GM21529 (cell line): ENCODE measurements at regions not wholly inside any gene's neighbourhood (a gene's known extent, or its start where the extent isn't known, plus 50 kb on each side); places are given as distances from the start of the nearest gene placed in this dataset.

Source experiments
- ATAC-seq: cut with Tn5 transposase; IDR thresholded peaks from one replicate; pipeline ENCODE4 v1.9.1; 2021; ENCODE audit not compliant: unreplicated experiment

DNA sequence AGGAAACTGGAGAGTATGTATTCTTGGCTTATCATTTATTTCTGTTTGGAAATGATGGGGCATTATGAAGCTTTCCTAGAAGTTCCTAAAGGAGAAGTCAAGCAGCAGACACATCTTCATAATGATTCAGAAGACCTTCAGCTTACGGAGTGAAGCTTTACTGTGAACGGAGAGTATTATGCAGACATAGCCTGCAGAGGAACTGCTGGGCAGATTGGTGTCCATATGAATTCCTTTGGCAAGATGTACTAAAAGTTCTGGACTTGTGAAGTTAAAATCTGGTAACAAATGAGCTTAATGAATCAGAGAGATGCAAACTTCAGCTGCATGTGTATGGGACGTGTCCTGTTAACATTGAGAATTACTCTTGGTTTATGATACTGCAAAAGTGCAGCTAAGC is 60.1 kb downstream of the NABP1 start:
- ATAC-seq: no peak

DNA sequence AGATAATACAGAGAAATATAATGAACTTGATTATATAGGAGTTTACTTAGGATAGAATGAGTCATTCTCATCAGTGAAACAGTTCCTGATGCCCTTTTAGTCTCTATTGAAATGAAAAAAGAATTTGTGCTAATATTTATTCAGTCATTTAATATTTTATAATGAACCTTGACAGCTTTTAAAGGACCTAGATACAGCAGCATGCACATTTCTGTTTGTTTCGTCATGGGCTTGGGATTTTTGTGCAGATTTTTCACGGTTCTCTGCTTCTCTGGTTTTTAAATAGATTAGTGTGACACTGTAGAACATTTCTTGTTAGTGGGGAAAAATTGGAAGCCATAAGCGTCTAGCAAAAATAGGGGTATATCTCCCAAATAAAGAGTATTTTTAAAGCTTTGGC is 60.7 kb downstream of the NABP1 start:
- no peak for ATAC-seq

DNA sequence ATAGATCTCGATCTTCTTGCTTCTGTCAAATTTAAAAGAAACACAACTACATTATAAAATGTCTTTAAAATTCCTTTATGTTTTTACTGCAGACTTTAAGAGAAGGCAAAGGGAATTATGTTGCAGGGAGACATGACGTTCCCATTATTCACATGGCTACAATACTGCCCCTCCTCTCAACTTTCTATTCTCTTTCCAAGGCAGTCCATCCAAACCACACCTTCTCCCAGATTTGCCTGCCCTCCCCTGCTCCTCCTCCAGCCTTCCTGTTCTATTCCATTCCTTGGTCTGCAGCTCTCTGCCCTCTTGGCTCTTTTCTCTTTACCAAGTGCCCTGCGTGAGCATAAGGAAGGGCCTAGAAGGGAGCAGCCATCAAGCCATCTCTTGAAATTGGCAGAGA is 61.3 kb downstream of the NABP1 start:
- ATAC-seq: no peak

DNA sequence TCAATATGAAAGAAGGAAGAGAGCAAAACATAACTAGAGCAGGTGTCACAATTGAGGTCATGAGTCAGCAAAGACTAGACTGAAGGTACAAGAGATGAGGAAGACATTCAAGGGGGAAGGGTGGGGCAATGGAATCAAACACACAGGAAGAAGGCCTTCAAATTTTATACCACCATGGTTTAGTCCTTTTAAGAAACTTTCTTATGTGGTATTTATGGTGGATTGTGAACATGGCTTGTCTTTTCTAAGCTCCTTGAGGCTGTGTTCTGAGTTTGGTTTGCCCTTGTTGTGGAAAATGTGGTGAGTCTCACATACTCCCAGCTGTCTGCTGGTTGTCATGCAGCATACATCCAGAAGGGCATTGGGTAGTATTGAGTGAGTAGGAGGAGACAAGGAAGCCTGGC is 62.1 kb downstream of the NABP1 start:
- ATAC-seq: peak; percentile 94

DNA sequence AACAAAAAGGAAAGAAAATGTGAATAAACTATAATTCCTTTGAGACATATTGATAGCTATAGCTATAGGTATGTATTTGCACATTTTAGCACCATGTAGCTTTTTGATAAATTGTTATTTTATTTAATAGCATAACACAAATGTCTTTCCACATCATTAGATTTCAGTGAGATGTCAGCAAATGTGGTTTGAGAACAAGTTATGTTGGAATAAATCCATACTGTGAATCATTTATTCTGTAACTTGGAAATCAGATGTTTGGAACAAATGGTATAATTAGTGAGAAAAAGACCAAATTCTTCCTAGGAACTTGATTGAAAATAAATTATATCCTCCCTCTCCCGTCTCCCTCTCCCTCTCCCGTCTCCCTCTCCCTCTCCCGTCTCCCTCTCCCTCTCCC is 62.8 kb downstream of the NABP1 start:
- ATAC-seq: no peak

DNA sequence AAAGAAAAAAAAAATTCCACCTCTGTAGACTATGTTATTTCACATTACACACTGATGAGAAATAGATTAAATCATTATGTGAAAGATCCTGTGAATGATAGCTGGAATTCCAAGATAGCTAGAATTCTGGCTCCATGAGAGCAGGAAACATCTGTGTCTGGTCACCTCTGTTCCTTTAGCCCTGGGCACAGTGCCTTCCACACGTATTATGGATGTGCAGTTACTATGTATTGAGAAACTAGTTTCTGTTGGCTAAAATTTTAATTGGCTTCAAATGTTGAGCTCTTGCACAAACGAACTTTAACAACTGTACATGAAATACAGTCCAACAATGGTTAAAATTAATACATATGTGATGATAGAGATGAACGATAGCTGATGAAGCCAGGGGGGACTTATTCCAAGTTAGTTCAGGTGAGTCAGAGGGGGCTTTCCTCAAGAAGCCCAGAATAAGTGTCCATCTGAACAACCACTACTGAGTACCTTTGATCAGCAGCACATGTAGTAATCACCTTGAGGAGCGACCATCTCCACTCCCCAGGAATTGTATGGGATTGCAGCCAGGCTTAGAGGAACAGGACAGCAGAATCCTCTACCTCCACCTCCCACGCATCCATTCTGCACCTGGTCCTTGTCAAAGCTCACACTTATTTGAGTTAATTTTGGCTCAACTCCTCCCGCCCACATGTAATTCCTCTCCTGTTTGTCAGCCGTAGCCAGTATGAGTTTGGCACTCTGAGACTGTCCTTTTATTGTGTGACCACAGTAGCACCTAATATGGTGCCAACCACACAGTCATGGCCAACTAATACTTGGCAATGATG is 68.6 kb downstream of the NABP1 start:
- ATAC-seq: no peak

DNA sequence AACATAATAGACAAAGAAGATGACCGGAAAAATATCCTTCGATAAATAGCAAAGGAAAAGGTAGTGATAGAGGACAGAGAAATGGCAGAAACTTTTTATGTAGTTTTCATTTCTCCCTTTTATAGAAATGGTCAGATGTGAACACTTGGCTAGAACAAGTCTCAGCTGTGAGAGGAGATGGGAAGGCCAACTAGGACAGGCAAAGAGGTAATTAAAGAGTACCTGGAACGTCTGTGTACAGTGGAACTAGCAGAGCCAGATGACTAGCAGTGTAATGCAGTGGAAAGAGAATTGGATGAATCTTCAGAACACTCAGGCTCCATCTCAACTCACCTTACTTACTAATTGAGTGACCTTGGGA is 69.2 kb downstream of the NABP1 start:
- ATAC-seq: no peak

DNA sequence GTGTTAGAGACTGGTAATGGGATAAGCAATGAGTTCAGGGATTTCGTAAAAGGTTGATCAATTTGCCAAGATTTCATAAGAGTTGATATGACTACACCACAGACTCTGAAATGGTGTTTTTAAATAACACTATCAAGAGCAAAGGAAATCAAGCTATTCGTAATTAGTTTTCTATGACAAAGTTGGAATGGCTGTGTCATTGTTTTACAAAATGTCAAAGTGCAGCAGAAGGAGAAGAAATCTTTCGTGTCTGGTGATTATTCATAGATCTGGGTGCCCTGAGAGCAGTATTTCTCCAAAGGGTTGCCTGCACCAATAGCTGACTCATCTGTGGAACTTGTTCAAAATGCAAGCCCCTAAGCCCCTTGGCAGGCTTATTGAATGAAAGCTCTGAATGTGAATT is 70.1 kb downstream of the NABP1 start:
- ATAC-seq: peak; percentile 44

DNA sequence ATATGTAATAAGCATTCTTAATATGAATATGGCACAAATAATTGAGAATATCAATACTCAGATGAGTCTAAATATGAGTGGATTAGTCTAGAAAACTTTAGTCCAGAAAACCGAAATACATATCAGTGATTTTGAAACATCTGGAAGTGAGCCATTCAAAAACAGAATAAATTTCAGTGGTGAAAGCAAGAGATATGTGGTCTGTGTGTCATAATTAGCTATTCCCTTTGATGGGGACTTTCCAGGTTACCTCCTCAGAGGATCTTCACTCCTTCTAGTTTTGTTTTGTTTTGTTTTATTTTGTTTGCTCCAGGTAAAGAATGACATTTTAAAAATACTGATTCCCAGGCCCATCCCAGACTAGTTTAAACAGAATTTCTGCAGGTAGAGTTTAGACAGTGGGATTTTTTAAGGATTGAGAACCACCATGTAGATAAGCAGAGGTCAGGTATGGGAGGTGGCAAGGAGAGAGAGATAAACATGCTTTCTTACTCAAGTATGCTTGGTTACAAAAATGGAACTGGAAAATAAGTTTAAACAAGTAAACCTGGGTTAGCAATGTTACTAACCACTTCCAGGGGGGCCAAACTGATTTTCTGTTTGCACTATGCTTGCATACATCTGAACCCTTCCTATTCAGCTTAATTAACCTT is 70.7 kb downstream of the NABP1 start:
- ATAC-seq: peak; percentile 85

DNA sequence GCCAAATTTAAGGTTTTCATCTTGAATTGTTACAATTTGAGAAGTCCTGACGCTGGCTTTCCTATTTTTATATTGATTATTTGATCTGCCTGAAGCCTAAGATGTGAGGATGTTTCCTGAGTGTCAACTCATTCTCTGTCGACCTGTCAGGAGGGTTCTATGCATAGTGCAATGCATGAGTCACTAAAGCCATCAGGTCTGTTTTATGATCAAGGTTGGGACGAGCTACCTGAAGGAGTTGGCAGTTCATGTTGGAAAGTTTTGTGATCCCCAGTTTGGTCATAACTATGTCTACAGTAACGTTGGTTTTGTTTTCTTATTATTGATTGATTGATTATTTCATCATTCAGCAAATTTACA is 71.2 kb downstream of the NABP1 start:
- ATAC-seq: no peak

DNA sequence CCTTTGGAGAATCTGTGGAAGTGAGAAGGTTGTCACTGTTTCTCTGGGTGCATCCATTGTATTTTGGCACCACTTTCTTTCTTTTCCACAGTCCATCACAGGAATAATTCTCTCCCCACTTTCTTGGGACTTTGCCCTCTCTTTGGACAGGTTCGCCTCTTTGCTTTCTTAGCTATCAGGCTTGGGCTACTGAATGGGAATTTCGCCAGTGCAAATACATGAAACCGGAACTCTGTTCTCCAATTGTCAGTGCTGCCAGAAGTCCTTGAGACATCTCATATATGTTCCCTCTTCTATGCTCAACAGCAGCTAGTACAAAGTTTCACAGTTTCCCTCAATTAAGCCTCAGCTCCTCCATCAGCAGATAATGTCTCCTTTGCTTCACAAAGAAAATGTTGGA is 76.2 kb downstream of the NABP1 start:
- no peak for ATAC-seq

DNA sequence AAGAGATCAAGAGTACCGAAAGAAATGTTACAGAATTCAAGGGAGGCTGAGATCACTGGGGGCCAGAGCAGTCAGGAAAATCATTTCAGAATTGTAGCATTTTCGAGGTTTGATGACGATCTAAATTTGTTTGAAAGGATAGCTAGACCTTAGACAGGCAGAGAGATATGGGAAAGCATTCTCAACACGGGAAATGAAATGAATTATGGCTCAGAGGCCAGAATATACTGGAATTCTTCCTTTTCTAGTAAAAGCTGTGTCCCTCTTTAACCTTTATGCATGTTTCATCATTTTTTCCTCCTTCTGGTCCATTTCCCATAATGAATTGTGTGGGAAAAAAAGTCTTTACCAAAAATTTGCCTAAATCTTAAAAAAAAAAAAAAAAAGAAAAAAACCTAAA is 78.8 kb downstream of the NABP1 start:
- ATAC-seq: no peak

DNA sequence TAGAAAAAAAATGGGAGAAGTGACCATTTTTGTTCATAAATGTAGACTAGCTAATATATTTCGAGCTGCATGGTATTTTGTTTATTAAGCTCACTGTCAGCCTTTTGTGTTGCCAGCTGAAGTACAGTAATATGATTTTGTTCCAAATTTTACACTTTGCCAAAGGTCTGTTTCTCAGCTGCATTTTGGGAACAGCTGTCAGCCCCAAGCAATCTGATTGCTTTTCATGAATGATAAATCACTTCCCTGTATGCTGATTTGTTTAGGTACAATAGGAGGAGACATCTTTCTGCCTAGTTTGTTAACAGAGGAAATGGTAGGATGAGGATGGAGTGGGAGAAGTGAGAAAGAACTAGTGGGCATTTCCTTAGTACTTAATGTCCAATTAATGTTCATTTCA is 79.3 kb downstream of the NABP1 start:
- no peak for ATAC-seq

DNA sequence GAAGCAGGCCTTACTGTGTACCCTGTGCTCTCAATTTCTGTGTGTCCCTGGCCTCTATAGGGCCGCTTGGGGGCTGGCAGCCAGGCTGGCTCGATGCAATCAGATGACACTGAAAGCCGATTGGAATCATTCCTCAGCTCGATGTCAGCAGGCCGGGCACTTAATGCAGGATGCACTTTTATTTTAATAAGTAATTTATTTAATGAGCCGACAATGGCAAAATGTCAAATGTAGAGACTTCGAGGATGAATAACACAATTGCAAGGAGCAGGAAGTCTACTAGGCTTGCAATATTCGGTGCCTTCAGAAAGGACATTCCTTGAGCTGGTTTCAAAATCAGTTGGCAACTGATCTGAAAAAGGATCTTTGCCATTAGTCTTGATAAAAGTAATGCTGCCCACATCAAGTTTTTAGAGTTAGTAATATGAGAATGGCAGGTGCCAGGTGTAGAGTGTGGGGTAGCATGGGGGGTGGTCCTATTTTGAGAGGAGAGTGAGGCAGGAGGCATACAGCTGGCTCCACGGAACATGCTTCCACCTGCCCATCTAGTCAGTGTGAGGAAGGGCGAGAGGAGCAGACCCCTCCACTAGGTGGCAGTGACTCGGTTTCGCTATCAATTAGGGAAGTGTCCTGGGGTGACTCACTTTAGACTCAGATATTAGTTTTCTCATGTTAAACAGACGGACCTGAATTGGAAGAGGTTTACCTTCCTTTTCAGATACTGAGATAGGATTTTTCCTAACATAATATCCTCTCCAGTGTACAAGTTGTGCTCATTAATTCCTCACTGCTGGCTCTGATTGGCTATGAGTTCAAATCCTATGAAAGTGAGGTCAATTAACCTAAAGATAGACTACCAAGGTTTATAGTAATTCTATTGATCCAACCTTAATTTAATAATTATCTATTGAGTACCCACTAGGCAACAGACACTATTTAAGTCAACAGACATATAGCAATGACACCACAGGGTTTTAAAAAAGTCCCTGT is 80.9 kb downstream of the NABP1 start:
- peak; percentile 100 for ATAC-seq

DNA sequence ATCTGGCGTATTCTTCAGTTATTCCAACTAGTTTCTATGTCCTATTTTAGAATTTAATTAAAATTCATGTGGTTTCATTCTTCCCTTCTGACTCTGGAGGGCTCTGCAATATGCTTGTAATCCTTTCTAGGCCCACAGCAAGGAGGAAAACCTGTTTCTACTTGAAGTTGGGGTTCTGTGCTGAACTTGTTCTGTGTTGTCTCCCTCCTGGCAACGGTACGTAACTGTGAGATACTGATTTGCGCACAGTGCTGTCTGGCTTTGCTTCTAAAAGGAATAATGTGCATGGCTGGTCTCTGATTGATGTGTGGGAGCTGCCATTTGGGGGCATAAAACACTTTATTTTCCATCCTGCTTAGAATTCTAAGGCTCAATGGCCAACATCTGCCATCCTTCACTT is 81.7 kb downstream of the NABP1 start:
- no peak for ATAC-seq

DNA sequence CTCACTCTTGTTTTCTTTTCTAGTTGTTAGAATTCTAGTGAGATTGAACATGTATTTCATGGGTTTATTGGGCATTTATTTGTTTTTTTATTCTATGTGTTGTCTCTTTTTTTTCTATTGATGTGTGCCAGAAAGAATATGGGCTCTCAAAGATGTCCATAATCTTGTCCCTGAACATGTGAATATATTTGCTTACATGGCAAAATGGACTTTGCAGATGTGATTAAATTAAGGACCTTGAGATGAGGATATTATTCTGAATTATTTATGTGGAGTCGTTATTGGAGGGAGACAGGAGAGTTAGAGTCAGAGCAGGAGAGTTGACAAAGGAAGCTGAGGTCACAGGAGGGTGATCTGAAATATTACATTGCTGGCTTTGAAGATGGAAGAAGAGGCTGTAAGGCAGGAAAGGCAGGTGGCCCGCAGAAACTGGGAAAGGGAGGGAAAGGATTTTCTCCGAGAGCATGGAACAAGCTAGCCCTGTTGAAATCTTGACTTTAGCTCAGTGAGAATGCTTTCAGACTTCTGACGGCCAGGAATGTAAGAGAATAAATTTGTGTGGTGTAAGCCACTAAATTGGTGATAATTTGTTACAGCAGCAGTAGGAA is 82.8 kb downstream of the NABP1 start:
- no peak for ATAC-seq

DNA sequence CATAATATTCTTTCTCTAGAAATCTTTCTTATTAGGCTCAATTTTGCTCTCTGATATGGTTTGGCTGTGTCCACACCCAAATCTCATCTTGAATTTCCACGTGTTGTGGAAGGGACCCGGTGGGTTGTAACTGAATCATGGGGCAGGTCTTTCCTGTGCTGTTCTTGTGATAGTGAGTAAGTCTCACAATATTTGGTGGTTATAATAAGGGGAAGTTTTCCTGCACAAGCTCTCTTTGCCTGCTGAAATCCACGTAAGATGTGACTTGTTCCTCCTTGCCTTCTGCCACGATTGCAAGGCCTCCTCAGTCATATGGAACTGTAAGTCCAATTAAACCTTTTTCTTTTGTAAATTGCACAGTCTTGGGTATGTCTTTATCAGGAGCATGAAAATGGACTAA is 73.8 kb downstream of the CAVIN2 start:
- ATAC-seq: no peak

DNA sequence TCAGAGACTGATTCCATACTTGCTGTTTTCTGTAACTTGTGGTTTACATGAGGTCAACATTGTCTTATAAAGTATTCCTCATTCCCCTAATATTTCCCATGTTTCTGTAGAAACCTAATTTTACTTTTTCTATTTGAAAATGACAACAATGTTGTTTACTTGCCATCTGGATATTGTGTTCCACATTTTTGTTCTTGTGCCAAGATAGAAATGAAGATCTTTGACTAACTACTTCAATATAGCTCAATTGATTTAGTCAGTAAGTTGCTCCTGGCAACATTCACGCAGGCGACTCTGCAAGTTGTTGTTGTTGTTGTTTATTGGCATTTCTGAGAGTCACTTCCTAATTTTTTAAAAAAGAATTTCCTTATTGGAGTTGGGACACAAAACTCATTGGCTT is 69.5 kb downstream of the CAVIN2 start:
- no peak for ATAC-seq

DNA sequence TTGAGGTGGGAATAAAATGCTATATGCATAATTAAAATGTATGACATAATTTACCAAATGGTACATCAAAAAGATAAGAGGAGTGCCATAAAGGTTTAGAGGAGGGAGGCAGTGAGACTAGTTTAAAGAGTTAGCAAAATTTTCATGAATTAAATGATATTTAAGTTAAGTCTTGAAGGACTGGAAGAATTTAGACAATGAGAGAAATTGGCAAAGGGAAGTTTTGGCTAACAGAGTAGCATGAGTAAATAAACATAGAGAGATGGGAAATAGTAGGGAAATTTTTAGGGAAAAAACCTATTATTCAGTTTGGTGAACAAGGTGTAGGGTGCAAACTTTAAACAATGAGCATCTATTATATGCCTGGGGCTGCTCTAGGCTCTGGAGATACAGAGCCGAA is 68.8 kb downstream of the CAVIN2 start:
- no peak for ATAC-seq

DNA sequence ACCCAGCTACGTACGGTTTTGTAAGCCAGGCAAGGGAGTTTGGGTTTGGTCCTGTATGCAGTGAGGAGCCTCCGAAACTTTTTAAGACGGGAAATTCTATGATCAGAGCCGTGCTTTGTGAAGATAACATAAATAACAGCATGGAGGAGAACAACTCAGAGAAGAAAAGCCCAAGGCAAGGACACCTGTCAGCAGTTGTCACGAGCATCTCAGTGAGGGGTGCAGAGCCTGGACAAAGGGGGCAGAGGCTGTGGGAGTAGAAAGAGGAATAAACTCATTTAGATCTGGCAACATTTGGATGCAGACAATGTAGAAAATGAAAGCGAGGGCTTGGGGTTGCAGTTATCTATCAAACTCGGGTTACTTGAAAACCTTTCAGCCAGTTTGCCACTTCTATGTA is 64.5 kb downstream of the CAVIN2 start:
- ATAC-seq: no peak

DNA sequence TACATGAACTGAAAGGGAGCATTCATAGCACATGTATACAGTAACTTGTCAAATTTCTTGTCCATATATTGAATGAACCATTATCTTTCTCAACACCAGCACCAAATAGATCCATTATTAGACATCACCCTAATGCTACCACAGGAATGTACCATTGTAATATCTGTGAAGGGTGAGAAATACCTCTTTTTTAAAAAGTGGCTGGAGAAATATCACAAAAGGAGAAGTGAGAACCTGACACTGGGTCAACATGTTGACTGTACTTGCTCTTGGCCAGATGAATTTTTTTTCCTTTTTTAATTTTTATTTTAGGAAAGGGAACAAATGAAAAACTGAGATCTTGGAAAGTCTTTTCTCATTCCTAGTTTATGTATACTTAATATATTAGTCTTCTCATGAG is 63.5 kb downstream of the CAVIN2 start:
- peak; percentile 66 for ATAC-seq
